Hepatocyte (in vitro differentiated cells): ENCODE measurements at regions not wholly inside any gene's neighbourhood (a gene's known extent, or its start where the extent isn't known, plus 50 kb on each side); places are given as distances from the start of the nearest gene placed in this dataset.

Experiments used
- DNase-seq: peaks from one replicate; pipeline ENCODE4 v3.0.0-alpha.2; 2016; ENCODE audit warnings: low spot score
- H2AFZ ChIP-seq: fragments of 200-600 bp; sonication (generic); 2 replicates; pipeline ENCODE4 v1.6.0; 2016; ENCODE audit warnings: antibody characterized with exemption, mild to moderate bottlenecking
- H3K27ac ChIP-seq: fragments of 200-600 bp; sonication (generic); 2 replicates; pipeline ENCODE4 v1.5.1; 2016; ENCODE audit warnings: mild to moderate bottlenecking
- H3K27me3 ChIP-seq: fragments of 200-600 bp; sonication (generic); 2 replicates; pipeline ENCODE4 v1.6.1; 2016
- H3K36me3 ChIP-seq: fragments of 200-600 bp; sonication (generic); replicated peaks from 2 replicates; pipeline ENCODE4 v1.5.1; 2016; ENCODE audit warnings: low read depth; ENCODE audit not compliant: insufficient read depth
- H3K4me1 ChIP-seq: fragments of 200-600 bp; sonication (generic); 2 replicates; pipeline ENCODE4 v1.5.1; 2016; ENCODE audit warnings: mild to moderate bottlenecking, moderate library complexity; ENCODE audit not compliant: insufficient read depth
- H3K4me2 ChIP-seq: fragments of 200-600 bp; sonication (generic); 2 replicates; pipeline ENCODE4 v1.6.0; 2016
- H3K4me3 ChIP-seq: fragments of 200-600 bp; sonication (generic); 2 replicates; pipeline ENCODE4 v1.5.1; 2016; ENCODE audit warnings: mild to moderate bottlenecking
- H3K79me2 ChIP-seq: fragments of 200-600 bp; sonication (generic); 2 replicates; pipeline ENCODE4 v1.6.0; 2017; ENCODE audit warnings: mild to moderate bottlenecking
- H3K9me2 ChIP-seq: fragments of 200-600 bp; sonication (generic); replicated peaks from 2 replicates; pipeline ENCODE4 v1.6.0; 2017; ENCODE audit warnings: mild to moderate bottlenecking; ENCODE audit not compliant: insufficient read depth
- H3K9me3 ChIP-seq: fragments of 200-600 bp; sonication (generic); 2 replicates; pipeline ENCODE4 v1.5.1; 2016; ENCODE audit warnings: low read depth, mild to moderate bottlenecking
- H4K20me1 ChIP-seq: fragments of 200-600 bp; sonication (generic); 2 replicates; pipeline ENCODE4 v1.6.0; 2016; ENCODE audit warnings: mild to moderate bottlenecking; ENCODE audit not compliant: insufficient read depth, poor library complexity, severe bottlenecking
- EZH2 ChIP-seq: fragments of 200-600 bp; sonication (generic); IDR thresholded peaks from 2 replicates; pipeline ENCODE4 v1.6.1; 2016; ENCODE audit warnings: antibody characterized with exemption, mild to moderate bottlenecking, borderline replicate concordance
- EZH2phosphoT487 ChIP-seq: fragments of 200-600 bp; sonication (generic); IDR thresholded peaks from one replicate; pipeline ENCODE4 v1.6.1; 2018; ENCODE audit warnings: antibody characterized with exemption, mild to moderate bottlenecking, low read depth, moderate library complexity; ENCODE audit not compliant: unreplicated experiment, severe bottlenecking
- WGBS: methylation state at CpG from one replicate; pipeline ENCODE4 v1.1.6; 2016; ENCODE audit warnings: low lambda C conversion rate; ENCODE audit errors: missing lambda C conversion rate; 5-methylcytosine and 5-hydroxymethylcytosine counted together
- TF ChIP-seq, protein P1 (sequence below): fragments of 200-600 bp; sonication (generic); IDR thresholded peaks from 2 replicates; pipeline ENCODE4 v1.5.1; 2016; ENCODE audit warnings: antibody characterized with exemption, mild to moderate bottlenecking; ENCODE audit not compliant: poor library complexity

DNA sequence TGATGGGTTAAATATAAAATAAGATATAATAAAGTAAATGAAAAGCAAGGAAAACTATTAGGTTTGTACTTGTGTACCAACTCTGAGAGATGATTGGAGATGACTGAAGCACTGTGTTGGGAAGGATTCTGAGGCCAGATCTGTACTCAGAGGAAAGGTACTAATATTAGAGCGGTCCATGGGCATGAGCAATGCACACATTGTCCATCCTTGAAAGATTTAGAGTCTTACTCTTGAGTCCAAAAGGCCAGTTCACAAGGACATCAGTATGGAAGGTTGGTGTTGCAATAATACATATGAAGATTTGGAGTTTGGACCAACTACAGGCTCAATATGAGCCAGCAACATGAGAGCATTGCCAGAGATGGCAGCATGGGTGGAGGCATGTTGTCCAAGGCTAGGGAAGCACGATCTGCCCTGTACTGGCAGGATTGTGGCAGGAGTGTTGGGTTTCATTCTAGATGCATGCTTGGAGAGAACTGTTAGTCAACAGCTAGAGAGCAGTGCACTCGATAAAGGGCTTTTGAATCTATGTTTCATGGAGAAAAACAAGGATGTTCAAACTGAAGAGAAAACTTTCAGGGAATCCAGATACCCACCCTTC, 84.4 kb downstream of the TMEM215 start:
- WGBS: 81% methylated on average over 3 of the region's 3 CpGs
- Histone ChIP-seq H3K4me1 (no peaks in the 10 kb centered on the region), H3K27ac (no peak overlapping the region), H3K9me3 (no peaks in the 10 kb centered on the region), H3K4me2 (no peak overlapping the region), H2AFZ (no peak overlapping the region), H4K20me1 (no peaks in the 10 kb centered on the region), H3K79me2 (no peaks in the 10 kb centered on the region), H3K36me3 (no peaks in the 10 kb centered on the region), H3K4me3 (no peak overlapping the region), H3K27me3 (no peaks in the 10 kb centered on the region), H3K9me2 (no peaks in the 10 kb centered on the region)
- no peak for DNase-seq
- TF ChIP-seq EZH2 (no peak), EZH2phosphoT487 (no peak)
- TF ChIP-seq, protein P1, sequence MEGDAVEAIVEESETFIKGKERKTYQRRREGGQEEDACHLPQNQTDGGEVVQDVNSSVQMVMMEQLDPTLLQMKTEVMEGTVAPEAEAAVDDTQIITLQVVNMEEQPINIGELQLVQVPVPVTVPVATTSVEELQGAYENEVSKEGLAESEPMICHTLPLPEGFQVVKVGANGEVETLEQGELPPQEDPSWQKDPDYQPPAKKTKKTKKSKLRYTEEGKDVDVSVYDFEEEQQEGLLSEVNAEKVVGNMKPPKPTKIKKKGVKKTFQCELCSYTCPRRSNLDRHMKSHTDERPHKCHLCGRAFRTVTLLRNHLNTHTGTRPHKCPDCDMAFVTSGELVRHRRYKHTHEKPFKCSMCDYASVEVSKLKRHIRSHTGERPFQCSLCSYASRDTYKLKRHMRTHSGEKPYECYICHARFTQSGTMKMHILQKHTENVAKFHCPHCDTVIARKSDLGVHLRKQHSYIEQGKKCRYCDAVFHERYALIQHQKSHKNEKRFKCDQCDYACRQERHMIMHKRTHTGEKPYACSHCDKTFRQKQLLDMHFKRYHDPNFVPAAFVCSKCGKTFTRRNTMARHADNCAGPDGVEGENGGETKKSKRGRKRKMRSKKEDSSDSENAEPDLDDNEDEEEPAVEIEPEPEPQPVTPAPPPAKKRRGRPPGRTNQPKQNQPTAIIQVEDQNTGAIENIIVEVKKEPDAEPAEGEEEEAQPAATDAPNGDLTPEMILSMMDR: no peak

GRCh38 chr9:32869404-32869803, 86.1 kb downstream of the TMEM215 start:
- TF ChIP-seq, protein P1: no peak
- TF ChIP-seq EZH2phosphoT487 (peak; percentile 95), EZH2 (no peak)
- Histone ChIP-seq H3K36me3 (no peaks in the 10 kb centered on the region), H3K27me3 (no peaks in the 10 kb centered on the region), H3K79me2 (no peaks in the 10 kb centered on the region), H4K20me1 (no peaks in the 10 kb centered on the region), H3K4me1 (no peaks in the 10 kb centered on the region), H3K4me2 (no peak overlapping the region), H3K27ac (no peak overlapping the region), H3K9me3 (no peaks in the 10 kb centered on the region), H2AFZ (no peak overlapping the region), H3K9me2 (no peaks in the 10 kb centered on the region), H3K4me3 (no peak overlapping the region)
- no peak for DNase-seq
- 67% methylated on average over 4 of the region's 4 CpGs for WGBS

DNA sequence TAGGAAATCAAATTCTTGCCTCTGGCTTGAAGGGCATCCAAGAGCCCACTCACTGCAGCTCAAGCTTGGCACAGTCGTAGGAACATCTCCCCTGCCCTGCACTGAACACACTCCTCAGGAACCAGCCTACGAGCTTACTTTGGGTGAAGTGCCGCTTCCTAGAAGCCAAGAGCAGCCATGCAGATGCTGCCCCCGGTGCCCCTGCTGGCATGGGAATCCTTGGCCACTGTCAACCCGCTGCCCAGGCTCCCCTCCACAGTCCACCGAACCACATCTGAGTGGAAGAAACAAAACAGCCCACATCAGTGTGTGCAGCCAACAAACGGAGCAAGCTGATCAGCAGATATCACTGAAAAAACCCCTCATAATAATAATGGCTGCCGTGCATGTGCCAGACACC, 89.8 kb downstream of the TMEM215 start:
- Histone ChIP-seq H3K27ac (no peak overlapping the region), H3K27me3 (no peaks in the 10 kb centered on the region), H3K4me2 (no peak overlapping the region), H3K79me2 (no peaks in the 10 kb centered on the region), H4K20me1 (no peaks in the 10 kb centered on the region), H3K9me3 (no peaks in the 10 kb centered on the region), H3K4me1 (no peaks in the 10 kb centered on the region), H3K9me2 (no peaks in the 10 kb centered on the region), H3K36me3 (no peaks in the 10 kb centered on the region), H2AFZ (no peak overlapping the region), H3K4me3 (no peak overlapping the region)
- 85% methylated on average over 8 of the region's 8 CpGs for WGBS
- no peak for TF ChIP-seq EZH2
- no peak for TF ChIP-seq EZH2phosphoT487
- TF ChIP-seq, protein P1: no peak
- DNase-seq: no peak
